Upper lobe of right lung (tissue), 1 donor: ENCODE measurements at regions not wholly inside any gene's neighbourhood (a gene's known extent, or its start where the extent isn't known, plus 50 kb on each side); places are given as distances from the start of the nearest gene placed in this dataset.

Experiments
- ATAC-seq: fragments of 200-7000 bp; cut with Tn5 transposase; one replicate; pipeline ENCODE4 v1.9.1; 2020; ENCODE audit warnings: mild to moderate bottlenecking, moderate library complexity
- DNase-seq: peaks from one replicate; pipeline ENCODE4 v3.0.0-alpha.2; 2020
- H3K27ac ChIP-seq: fragments of 200-600 bp; one replicate; pipeline ENCODE4 v1.8.0; 2022
- H3K27me3 ChIP-seq: fragments of 200-600 bp; one replicate; pipeline ENCODE4 v1.8.0; 2022; ENCODE audit warnings: mild to moderate bottlenecking
- H3K36me3 ChIP-seq: fragments of 200-600 bp; one replicate; pipeline ENCODE4 v1.8.0; 2022
- H3K4me1 ChIP-seq: fragments of 200-600 bp; one replicate; pipeline ENCODE4 v1.8.0; 2022
- H3K4me3 ChIP-seq: fragments of 200-600 bp; one replicate; pipeline ENCODE4 v1.8.0; 2022; ENCODE audit warnings: mild to moderate bottlenecking
- H3K9me3 ChIP-seq: fragments of 200-600 bp; one replicate; pipeline ENCODE4 v1.8.0; 2022
- intact Hi-C: fragments of 100-400 bp; cut with DNase I; formaldehyde crosslinking; loops from one replicate; pipeline ENCODE4 v1.11.0; 2022
- TF ChIP-seq, protein P1 (sequence below): fragments of 200-600 bp; IDR thresholded peaks from one replicate; pipeline ENCODE4 v1.8.0; 2022; ENCODE audit warnings: antibody characterized with exemption
- donor health status: DM: no; HTN: yes; CAD: no; lungs with severe emphysema.

- Histone ChIP-seq H3K27me3 (no peaks in the 10 kb centered on the region), H3K4me3 (no peak overlapping the region), H3K36me3 (no peaks in the 10 kb centered on the region), H3K4me1 (no peaks in the 10 kb centered on the region), H3K9me3 (no peaks in the 10 kb centered on the region), H3K27ac (no peak overlapping the region)
- DNase-seq (no peak), ATAC-seq (peak; percentile 80)
- TF ChIP-seq, protein P1, sequence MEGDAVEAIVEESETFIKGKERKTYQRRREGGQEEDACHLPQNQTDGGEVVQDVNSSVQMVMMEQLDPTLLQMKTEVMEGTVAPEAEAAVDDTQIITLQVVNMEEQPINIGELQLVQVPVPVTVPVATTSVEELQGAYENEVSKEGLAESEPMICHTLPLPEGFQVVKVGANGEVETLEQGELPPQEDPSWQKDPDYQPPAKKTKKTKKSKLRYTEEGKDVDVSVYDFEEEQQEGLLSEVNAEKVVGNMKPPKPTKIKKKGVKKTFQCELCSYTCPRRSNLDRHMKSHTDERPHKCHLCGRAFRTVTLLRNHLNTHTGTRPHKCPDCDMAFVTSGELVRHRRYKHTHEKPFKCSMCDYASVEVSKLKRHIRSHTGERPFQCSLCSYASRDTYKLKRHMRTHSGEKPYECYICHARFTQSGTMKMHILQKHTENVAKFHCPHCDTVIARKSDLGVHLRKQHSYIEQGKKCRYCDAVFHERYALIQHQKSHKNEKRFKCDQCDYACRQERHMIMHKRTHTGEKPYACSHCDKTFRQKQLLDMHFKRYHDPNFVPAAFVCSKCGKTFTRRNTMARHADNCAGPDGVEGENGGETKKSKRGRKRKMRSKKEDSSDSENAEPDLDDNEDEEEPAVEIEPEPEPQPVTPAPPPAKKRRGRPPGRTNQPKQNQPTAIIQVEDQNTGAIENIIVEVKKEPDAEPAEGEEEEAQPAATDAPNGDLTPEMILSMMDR, result no peak
- intact Hi-C loops, result no loop called here
These were observed 157.9 kb upstream of the RASA1 start for GRCh38 chr5:87109746-87110145.

GRCh38 chr5:87110721-87111120 lies 157.0 kb upstream of the RASA1 start:
- no peaks in the 10 kb centered on the region for H3K4me1 ChIP-seq
- H3K4me3 ChIP-seq, result no peak overlapping the region
- H3K27ac ChIP-seq, result no peak overlapping the region
- H3K9me3 ChIP-seq, result no peaks in the 10 kb centered on the region
- intact Hi-C loops, result no loop called here
- no peaks in the 10 kb centered on the region for H3K36me3 ChIP-seq
- TF ChIP-seq, protein P1, result no peak
- no peak for ATAC-seq
- no peaks in the 10 kb centered on the region for H3K27me3 ChIP-seq
- DNase-seq, result no peak

DNA sequence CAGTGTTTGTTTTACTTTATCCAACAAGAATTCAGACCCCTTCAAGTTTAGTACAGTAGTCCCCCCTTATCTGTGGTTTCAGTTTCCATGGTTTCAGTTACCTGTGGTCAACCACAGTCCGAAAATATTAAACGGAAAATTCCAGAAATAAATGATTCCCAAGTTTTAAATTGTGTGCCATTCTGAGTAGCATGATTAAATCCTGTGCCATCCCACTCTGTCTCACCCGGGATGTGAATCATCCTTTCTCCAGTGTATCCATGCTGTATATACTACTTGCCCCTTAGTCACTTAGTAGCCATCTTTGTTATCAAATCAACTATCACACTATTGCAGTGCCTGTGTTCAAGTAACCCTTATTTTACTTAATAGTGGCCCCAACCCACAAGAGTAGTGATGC lies 153.8 kb upstream of the RASA1 start:
- Histone ChIP-seq H3K27ac (no peak overlapping the region), H3K4me3 (no peak overlapping the region), H3K27me3 (no peaks in the 10 kb centered on the region), H3K9me3 (no peaks in the 10 kb centered on the region), H3K36me3 (no peaks in the 10 kb centered on the region), H3K4me1 (no peaks in the 10 kb centered on the region)
- TF ChIP-seq, protein P1, result no peak
- DNase-seq (no peak), ATAC-seq (no peak)
- intact Hi-C loops, result no loop called here

DNA sequence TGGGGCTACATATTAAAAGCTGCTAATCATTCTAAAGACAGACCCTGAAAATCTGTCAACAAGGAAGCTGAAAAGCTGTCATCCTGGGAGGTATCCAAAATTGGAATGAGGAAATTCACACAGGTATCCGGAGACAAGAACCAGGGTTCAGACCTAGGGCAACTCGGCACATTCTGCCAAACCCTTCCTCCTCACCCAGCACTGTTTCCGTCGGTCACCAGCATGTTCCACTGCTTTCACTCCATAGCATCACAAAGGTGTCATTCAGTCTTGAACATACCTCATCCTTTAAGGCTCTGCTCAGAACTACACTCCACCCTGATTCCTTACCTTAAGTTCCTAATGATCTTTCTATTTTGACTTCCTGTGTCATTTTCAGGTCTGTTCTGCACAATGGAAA lies 153.1 kb upstream of the RASA1 start:
- intact Hi-C loops, result no loop called here
- Histone ChIP-seq H3K36me3 (no peaks in the 10 kb centered on the region), H3K4me3 (no peak overlapping the region), H3K27ac (no peak overlapping the region), H3K9me3 (no peaks in the 10 kb centered on the region), H3K4me1 (no peaks in the 10 kb centered on the region), H3K27me3 (no peaks in the 10 kb centered on the region)
- ATAC-seq (no peak), DNase-seq (no peak)
- TF ChIP-seq, protein P1, result no peak

- Histone ChIP-seq H3K36me3 (no peaks in the 10 kb centered on the region), H3K4me3 (no peak overlapping the region), H3K27me3 (no peaks in the 10 kb centered on the region), H3K27ac (no peak overlapping the region), H3K9me3 (no peaks in the 10 kb centered on the region), H3K4me1 (no peaks in the 10 kb centered on the region)
- intact Hi-C loops, result no loop called here
- TF ChIP-seq, protein P1, result no peak
- ATAC-seq, result no peak
- no peak for DNase-seq
These were observed 151.8 kb upstream of the RASA1 start for GRCh38 chr5:87115839-87116364.
